ENCODE measurements at regions not wholly inside any gene's neighbourhood (a gene's known extent, or its start where the extent isn't known, plus 50 kb on each side); places are given as distances from the start of the nearest gene placed in this dataset.

- H3K4me3 ChIP-seq (ENCODE audit: low read length), result no peak overlapping the region
- DNase-seq (ENCODE audit: low read depth), result no peak
- TF ChIP-seq, protein P1, sequence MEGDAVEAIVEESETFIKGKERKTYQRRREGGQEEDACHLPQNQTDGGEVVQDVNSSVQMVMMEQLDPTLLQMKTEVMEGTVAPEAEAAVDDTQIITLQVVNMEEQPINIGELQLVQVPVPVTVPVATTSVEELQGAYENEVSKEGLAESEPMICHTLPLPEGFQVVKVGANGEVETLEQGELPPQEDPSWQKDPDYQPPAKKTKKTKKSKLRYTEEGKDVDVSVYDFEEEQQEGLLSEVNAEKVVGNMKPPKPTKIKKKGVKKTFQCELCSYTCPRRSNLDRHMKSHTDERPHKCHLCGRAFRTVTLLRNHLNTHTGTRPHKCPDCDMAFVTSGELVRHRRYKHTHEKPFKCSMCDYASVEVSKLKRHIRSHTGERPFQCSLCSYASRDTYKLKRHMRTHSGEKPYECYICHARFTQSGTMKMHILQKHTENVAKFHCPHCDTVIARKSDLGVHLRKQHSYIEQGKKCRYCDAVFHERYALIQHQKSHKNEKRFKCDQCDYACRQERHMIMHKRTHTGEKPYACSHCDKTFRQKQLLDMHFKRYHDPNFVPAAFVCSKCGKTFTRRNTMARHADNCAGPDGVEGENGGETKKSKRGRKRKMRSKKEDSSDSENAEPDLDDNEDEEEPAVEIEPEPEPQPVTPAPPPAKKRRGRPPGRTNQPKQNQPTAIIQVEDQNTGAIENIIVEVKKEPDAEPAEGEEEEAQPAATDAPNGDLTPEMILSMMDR (IDR thresholded peaks at IDR 0.05; ENCODE audit: insufficient read depth, low read depth, low read length, missing control alignments), result no peak
Measured at GRCh38 chr4:24108567-24108966, 218.7 kb upstream of the PPARGC1A start.

- DNase-seq (ENCODE audit: low read depth), result peak; percentile 76
- no peak overlapping the region for H3K4me3 ChIP-seq (ENCODE audit: low read length)
Measured at GRCh38 chr4:24105327-24106038, 215.6 kb upstream of the PPARGC1A start.

GRCh38 chr4:24104158-24104565 lies 214.3 kb upstream of the PPARGC1A start:
- no peak for DNase-seq (ENCODE audit: low read depth)
- H3K4me3 ChIP-seq (ENCODE audit: low read length), result no peak overlapping the region
- TF ChIP-seq, protein P1 (IDR thresholded peaks at IDR 0.05; ENCODE audit: insufficient read depth, low read depth, low read length, missing control alignments), result no peak

More at GRCh38 chr4:24105327-24106038, 215.6 kb upstream of the PPARGC1A start:
- TF ChIP-seq, protein P1 (IDR thresholded peaks at IDR 0.05; ENCODE audit: insufficient read depth, low read depth, low read length, missing control alignments), result no peak

DNA sequence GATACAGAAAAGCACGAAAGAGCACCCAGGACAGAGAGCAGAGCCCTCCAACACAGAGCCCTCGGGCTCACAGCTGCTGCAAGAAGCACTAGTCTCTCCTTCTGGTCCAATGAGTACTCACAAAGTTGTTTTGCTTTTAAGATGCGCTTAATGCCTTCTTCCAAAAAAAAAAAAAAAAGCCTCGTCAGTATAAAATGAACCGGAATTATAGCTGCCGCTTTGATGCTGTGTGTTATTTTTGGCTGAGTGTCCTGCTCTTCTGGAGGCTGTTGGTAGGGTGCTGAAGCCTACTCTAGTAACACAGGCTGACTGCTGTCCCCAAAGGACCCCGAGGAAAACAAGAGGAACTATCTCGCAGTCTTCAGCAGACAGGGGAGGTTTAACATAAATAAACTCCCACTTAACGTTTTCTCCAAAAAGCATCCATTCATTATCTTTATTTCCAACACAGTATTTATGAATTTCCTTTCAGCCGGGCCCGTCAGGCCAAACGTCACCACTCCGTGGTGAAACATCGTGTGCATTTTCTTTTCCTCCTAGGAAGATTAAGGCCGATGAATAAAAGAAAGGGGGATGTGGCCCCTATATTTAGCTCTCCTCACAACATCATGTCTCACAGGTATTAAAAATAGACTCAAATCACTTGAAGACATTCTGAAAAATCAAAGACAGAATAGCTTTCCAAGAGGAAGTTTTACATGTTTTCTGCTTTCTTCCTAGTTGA lies 213.7 kb upstream of the PPARGC1A start:
- no peak for DNase-seq (ENCODE audit: low read depth)
- TF ChIP-seq, protein P1 (IDR thresholded peaks at IDR 0.05; ENCODE audit: insufficient read depth, low read depth, low read length, missing control alignments), result no peak
- H3K4me3 ChIP-seq (ENCODE audit: low read length), result no peak overlapping the region

DNA sequence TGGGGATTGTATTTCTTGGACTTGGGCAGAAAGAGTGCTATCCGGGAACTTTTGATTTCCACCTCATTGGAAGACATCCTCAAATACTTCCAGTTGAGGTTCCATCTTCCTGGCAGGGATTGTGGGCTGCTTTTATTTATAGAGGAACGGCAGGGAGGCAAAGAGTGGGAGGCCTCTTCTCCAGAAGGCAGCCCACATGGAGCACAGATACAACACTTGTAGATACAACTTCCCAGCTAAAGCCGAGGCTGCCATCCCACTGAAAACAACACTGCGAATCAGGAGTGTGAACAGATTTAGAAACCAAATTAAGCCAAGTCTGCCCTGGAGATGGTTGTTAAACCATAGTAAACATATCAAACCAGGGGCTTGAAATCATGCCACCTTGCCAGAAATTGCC lies 212.8 kb upstream of the PPARGC1A start:
- no peak overlapping the region for H3K4me3 ChIP-seq (ENCODE audit: low read length)
- no peak for DNase-seq (ENCODE audit: low read depth)
- TF ChIP-seq, protein P1 (IDR thresholded peaks at IDR 0.05; ENCODE audit: insufficient read depth, low read depth, low read length, missing control alignments), result no peak

GRCh38 chr4:24096603-24097002 lies 206.8 kb upstream of the PPARGC1A start:
- TF ChIP-seq, protein P1 (IDR thresholded peaks at IDR 0.05; ENCODE audit: insufficient read depth, low read depth, low read length, missing control alignments), result no peak
- DNase-seq (ENCODE audit: low read depth), result no peak
- no peak overlapping the region for H3K4me3 ChIP-seq (ENCODE audit: low read length)
